ENCODE measurements at regions not wholly inside any gene's neighbourhood (a gene's known extent, or its start where the extent isn't known, plus 50 kb on each side); places are given as distances from the start of the nearest gene placed in this dataset.

DNA sequence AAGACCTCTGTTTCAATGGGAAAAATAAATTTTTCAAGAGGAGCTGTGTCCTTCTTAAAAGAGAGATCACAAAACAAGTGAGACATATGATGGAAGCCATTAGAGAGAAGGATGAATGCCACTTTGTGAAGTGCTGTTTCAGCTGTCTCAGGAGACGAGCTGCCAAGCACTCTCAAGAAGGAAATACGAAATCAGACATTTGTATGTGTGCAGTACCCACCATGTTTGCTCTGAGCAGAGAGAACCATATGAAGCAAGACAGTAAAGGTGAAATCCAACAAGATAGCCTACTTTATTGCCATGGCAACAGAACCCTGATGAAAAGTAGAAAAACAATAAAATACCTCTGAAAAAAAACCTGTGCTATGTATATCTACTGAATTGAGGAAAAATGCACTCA lies 168.1 kb downstream of the AMY1C start:
- TF ChIP-seq CTCF (IDR thresholded peaks at IDR 0.05; ENCODE audit: low read depth, low read length): no peak
- no peak overlapping the region for H3K4me3 ChIP-seq (ENCODE audit: low read depth, low read length)

DNA sequence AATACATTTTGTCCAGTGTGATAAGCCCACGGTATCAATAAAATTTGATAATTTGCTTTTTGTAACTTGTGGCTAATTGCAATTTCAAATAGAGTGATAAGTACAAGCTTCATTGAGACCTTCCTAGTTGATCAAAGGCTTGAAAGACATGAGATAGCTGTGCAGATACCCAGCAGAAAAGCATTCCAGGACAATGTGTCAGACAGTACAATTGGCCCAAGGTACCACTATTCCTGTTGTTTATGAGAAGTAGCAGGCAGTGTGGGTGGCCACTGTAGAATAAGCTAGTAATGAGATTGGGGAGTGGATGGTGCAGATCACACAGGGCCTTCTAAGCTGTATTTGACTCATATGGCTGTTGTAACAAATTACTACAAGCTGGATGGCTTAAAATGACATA lies 182.2 kb downstream of the AMY1C start:
- no peak overlapping the region for H3K4me3 ChIP-seq (ENCODE audit: low read depth, low read length)
- no peak for TF ChIP-seq CTCF (IDR thresholded peaks at IDR 0.05; ENCODE audit: low read depth, low read length)

- no peak overlapping the region for H3K4me3 ChIP-seq (ENCODE audit: low read depth, low read length)
- no peak for TF ChIP-seq CTCF (IDR thresholded peaks at IDR 0.05; ENCODE audit: low read depth, low read length)
Observed at GRCh38 chr1:103937763-103938357, 188.2 kb downstream of the AMY1C start.

GRCh38 chr1:103941086-103941485 lies 191.4 kb downstream of the AMY1C start:
- no peak for TF ChIP-seq CTCF (IDR thresholded peaks at IDR 0.05; ENCODE audit: low read depth, low read length)
- H3K4me3 ChIP-seq (ENCODE audit: low read depth, low read length): no peak overlapping the region

- TF ChIP-seq CTCF (IDR thresholded peaks at IDR 0.05; ENCODE audit: low read depth, low read length): no peak
- no peak overlapping the region for H3K4me3 ChIP-seq (ENCODE audit: low read depth, low read length)
Observed at GRCh38 chr1:103942029-103942428, 192.3 kb downstream of the AMY1C start.

DNA sequence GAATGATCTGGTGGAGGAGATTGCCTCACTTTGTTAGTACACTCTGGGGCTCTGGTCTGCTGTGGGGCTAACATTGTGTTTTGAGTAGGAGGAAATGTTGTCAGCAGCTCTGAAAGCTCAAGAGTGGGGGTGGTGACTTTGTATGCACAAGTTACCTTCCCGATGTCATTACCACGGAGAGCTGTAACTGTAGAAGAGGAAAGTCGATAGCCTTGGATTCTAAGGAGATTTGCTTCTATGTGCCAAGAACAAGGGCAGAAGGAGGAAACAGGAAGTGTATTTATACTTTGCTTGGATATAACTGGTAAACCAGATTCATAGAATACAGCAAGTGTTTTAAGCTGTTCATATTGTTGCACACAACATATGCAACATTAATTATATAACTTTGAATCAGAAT lies 196.1 kb downstream of the AMY1C start:
- H3K4me3 ChIP-seq (ENCODE audit: low read depth, low read length): no peak overlapping the region
- TF ChIP-seq CTCF (IDR thresholded peaks at IDR 0.05; ENCODE audit: low read depth, low read length): no peak

- TF ChIP-seq CTCF (IDR thresholded peaks at IDR 0.05; ENCODE audit: low read depth, low read length): no peak
Observed at GRCh38 chr1:103948526-103948925, 198.8 kb downstream of the AMY1C start.

More at GRCh38 chr1:103948526-103948925, 198.8 kb downstream of the AMY1C start:
- no peak overlapping the region for H3K4me3 ChIP-seq (ENCODE audit: low read depth, low read length)
